HUES48 (cell line): ENCODE measurements at regions not wholly inside any gene's neighbourhood (a gene's known extent, or its start where the extent isn't known, plus 50 kb on each side); places are given as distances from the start of the nearest gene placed in this dataset.

ENCODE experiments used
- H3K27ac ChIP-seq: one replicate; pipeline ENCODE4 v1.7.0; 2013; ENCODE audit warnings: low read depth, low read length, inconsistent platforms
- H3K27me3 ChIP-seq: 2 replicates; pipeline ENCODE4 v1.6.1; 2013; ENCODE audit warnings: mild to moderate bottlenecking, low read length; ENCODE audit not compliant: control insufficient read depth, insufficient read depth
- H3K36me3 ChIP-seq: 2 replicates; pipeline ENCODE4 v1.6.1; 2013; ENCODE audit warnings: low read length; ENCODE audit not compliant: control insufficient read depth, insufficient read depth
- H3K4me1 ChIP-seq: 2 replicates; pipeline ENCODE4 v1.6.1; 2013; ENCODE audit warnings: mild to moderate bottlenecking, low read length; ENCODE audit not compliant: control insufficient read depth, insufficient read depth
- H3K4me3 ChIP-seq: 2 replicates; pipeline ENCODE4 v1.5.1; 2013; ENCODE audit warnings: mild to moderate bottlenecking, low read depth, low read length
- H3K9ac ChIP-seq: 2 replicates; pipeline ENCODE4 v1.6.1; 2013; ENCODE audit warnings: mild to moderate bottlenecking, low read depth, low read length, moderate library complexity
- H3K9me3 ChIP-seq: 2 replicates; pipeline ENCODE4 v1.6.1; 2013; ENCODE audit warnings: low read length; ENCODE audit not compliant: control insufficient read depth, insufficient read depth

DNA sequence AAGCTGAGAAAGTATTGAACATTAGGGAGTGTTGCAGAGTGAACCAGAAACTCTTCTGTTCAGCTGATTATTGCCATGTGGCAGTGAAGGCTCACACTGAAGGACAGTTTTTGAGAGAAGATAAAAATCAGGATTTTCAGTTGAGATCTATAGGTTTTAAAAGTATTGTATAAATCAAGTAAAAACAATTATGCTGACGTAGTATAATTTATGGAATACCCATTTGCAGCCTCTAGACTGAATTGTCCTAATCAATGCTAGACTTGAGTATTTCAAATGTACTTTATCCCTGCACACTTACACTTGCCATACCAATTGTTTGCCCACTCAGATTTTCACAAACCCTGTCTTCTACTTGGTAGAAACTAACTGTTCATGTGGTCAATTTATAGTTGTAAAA, 245.8 kb downstream of the FRK start:
- Histone ChIP-seq H3K36me3 (no peaks in the 10 kb centered on the region), H3K4me3 (no peak overlapping the region), H3K9ac (no peak overlapping the region), H3K9me3 (no peaks in the 10 kb centered on the region), H3K27me3 (no peaks in the 10 kb centered on the region), H3K27ac (no peak overlapping the region), H3K4me1 (no peaks in the 10 kb centered on the region)

DNA sequence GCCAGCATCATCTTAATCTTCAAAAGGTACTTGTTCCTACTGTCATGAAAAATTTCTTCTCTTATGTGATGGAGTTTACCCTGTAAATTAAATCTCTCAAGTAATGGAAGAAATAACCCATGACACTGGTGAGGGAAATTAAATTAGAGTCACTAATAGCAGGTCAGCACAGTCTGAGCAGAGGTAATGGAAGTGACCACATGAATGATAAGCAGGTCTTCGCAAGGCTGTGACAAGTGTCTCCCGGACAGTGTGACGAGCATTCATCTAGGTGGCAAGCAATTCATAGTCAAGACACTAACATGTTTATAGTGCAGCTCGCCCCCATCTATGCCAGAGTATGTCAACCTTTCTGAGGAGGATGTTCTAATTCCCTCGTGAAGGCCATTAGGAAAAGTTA, 249.2 kb downstream of the FRK start:
- Histone ChIP-seq H3K27me3 (no peaks in the 10 kb centered on the region), H3K27ac (no peak overlapping the region), H3K4me3 (no peak overlapping the region), H3K9ac (no peak overlapping the region), H3K4me1 (no peaks in the 10 kb centered on the region), H3K9me3 (no peaks in the 10 kb centered on the region), H3K36me3 (no peaks in the 10 kb centered on the region)

DNA sequence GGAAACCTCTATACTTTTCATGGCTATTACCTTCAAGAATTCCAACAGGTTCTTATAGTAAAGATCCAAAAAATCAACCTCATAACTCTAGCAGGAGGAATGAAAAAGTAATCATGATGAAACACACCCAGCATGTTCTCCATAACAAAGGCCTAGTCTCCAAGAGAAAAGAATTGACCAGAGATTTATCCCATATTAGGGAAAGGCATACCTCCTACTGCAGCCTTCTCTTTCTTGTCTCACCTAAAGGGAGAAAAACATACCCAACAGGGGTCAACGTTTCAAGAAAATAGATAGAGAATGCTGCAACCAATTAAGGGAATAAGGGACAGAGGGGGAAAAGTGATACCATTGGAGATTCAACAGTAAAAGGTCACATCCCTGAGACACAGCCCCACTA, 262.5 kb downstream of the FRK start:
- H3K4me1 ChIP-seq, result peaks cover 35% of the 10 kb centered on the region
- no peaks in the 10 kb centered on the region for H3K36me3 ChIP-seq
- H3K9me3 ChIP-seq, result no peaks in the 10 kb centered on the region
- no peaks in the 10 kb centered on the region for H3K27me3 ChIP-seq
- H3K27ac ChIP-seq, result peak overlapping the region; percentile 59
- H3K4me3 ChIP-seq, result 0 out of 2 replicates have a peak overlapping the region, but pooled peaks have one; percentile 9
- H3K9ac ChIP-seq, result no peak overlapping the region

DNA sequence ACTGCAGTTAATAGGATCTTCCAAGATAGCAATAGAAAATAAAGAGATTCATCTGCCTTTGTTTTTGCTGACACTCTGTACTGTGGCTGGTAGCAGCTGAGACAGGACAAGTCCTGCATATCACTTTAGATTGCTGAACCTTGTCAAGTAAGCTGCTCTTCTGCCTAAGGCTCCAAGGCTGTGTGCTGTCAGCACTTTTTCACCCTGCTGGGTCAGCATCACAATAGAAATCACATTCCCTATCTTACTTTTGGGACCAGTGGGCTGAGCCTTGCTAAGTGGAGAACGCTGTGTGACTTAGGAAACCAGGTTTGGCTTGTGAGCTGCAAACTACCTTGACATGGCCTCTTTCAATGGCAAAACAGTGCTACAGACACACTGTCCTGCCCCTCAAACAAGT, 263.9 kb downstream of the FRK start:
- H3K27ac ChIP-seq, result peak overlapping the region; percentile 14
- no peaks in the 10 kb centered on the region for H3K36me3 ChIP-seq
- H3K9ac ChIP-seq, result no peak overlapping the region
- H3K27me3 ChIP-seq, result no peaks in the 10 kb centered on the region
- no peak overlapping the region for H3K4me3 ChIP-seq
- no peaks in the 10 kb centered on the region for H3K9me3 ChIP-seq
- peaks cover 35% of the 10 kb centered on the region for H3K4me1 ChIP-seq

GRCh38 chr6:115796061-115796460, 264.6 kb downstream of the FRK start:
- no peaks in the 10 kb centered on the region for H3K27me3 ChIP-seq
- no peak overlapping the region for H3K4me3 ChIP-seq
- H3K9ac ChIP-seq, result no peak overlapping the region
- peaks cover 35% of the 10 kb centered on the region for H3K4me1 ChIP-seq
- no peak overlapping the region for H3K27ac ChIP-seq
- no peaks in the 10 kb centered on the region for H3K9me3 ChIP-seq
- no peaks in the 10 kb centered on the region for H3K36me3 ChIP-seq

- H3K27ac ChIP-seq, result no peak overlapping the region
- H3K36me3 ChIP-seq, result no peaks in the 10 kb centered on the region
- no peaks in the 10 kb centered on the region for H3K4me1 ChIP-seq
- no peak overlapping the region for H3K4me3 ChIP-seq
- no peak overlapping the region for H3K9ac ChIP-seq
- H3K27me3 ChIP-seq, result no peaks in the 10 kb centered on the region
- no peaks in the 10 kb centered on the region for H3K9me3 ChIP-seq
These were observed 277.2 kb downstream of the FRK start for GRCh38 chr6:115783402-115784061.

- H3K27me3 ChIP-seq, result no peaks in the 10 kb centered on the region
- no peak overlapping the region for H3K9ac ChIP-seq
- no peaks in the 10 kb centered on the region for H3K9me3 ChIP-seq
- H3K36me3 ChIP-seq, result no peaks in the 10 kb centered on the region
- no peak overlapping the region for H3K4me3 ChIP-seq
- no peak overlapping the region for H3K27ac ChIP-seq
- H3K4me1 ChIP-seq, result no peaks in the 10 kb centered on the region
These were observed 278.1 kb downstream of the FRK start for GRCh38 chr6:115782612-115783011.

GRCh38 chr6:115773741-115774140, 286.9 kb downstream of the FRK start:
- H3K4me3 ChIP-seq, result no peak overlapping the region
- H3K4me1 ChIP-seq, result no peaks in the 10 kb centered on the region
- no peak overlapping the region for H3K9ac ChIP-seq
- H3K27ac ChIP-seq, result no peak overlapping the region
- H3K9me3 ChIP-seq, result no peaks in the 10 kb centered on the region
- H3K27me3 ChIP-seq, result no peaks in the 10 kb centered on the region
- H3K36me3 ChIP-seq, result no peaks in the 10 kb centered on the region

GRCh38 chr6:115770851-115771250, 289.8 kb downstream of the FRK start:
- no peak overlapping the region for H3K4me3 ChIP-seq
- no peaks in the 10 kb centered on the region for H3K4me1 ChIP-seq
- no peak overlapping the region for H3K9ac ChIP-seq
- H3K27ac ChIP-seq, result no peak overlapping the region
- H3K36me3 ChIP-seq, result no peaks in the 10 kb centered on the region
- H3K27me3 ChIP-seq, result no peaks in the 10 kb centered on the region
- no peaks in the 10 kb centered on the region for H3K9me3 ChIP-seq

GRCh38 chr6:115768500-115768899, 292.2 kb downstream of the FRK start:
- Histone ChIP-seq H3K27ac (no peak overlapping the region), H3K27me3 (no peaks in the 10 kb centered on the region), H3K9me3 (no peaks in the 10 kb centered on the region), H3K4me1 (no peaks in the 10 kb centered on the region), H3K4me3 (no peak overlapping the region), H3K9ac (no peak overlapping the region), H3K36me3 (no peaks in the 10 kb centered on the region)

DNA sequence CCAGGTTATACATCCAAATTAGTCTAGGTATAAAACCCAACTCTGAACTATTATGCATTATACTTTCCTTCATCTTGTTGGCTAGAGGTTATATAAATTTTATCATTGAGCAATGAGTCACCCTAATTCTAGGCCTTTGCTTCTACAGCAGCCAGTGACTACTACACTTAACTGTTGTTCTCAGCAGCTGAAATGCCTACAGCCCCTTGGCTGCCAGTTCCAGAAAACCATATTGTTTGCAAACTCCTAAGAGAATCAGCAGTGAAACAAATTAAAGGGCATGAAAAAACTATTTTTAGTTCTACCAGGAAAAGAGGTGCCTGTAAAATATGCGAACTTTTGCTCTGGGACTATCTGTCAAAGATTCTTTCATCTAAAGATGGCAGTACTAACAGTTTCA, 292.8 kb downstream of the FRK start:
- H3K4me3 ChIP-seq, result no peak overlapping the region
- H3K9me3 ChIP-seq, result no peaks in the 10 kb centered on the region

More for the DNA sequence above, 292.8 kb downstream of the FRK start:
- Histone ChIP-seq H3K27me3 (no peaks in the 10 kb centered on the region), H3K36me3 (no peaks in the 10 kb centered on the region), H3K9ac (no peak overlapping the region), H3K4me1 (no peaks in the 10 kb centered on the region), H3K27ac (no peak overlapping the region)
